DND-41 (cell line): ENCODE measurements at regions not wholly inside any gene's neighbourhood (a gene's known extent, or its start where the extent isn't known, plus 50 kb on each side); places are given as distances from the start of the nearest gene placed in this dataset.

Experiments
- ATAC-seq: fragments of 200-7000 bp; cut with Tn5 transposase; 3 replicates; pipeline ENCODE4 v1.9.1; 2021; ENCODE audit warnings: low read depth; ENCODE audit not compliant: insufficient read depth
- DNase-seq: peaks from one replicate; pipeline ENCODE4 v3.0.0-alpha.2; 2020
- H2AFZ ChIP-seq: 2 replicates; pipeline ENCODE4 v1.6.0; 2012; ENCODE audit warnings: low read depth, low read length
- H3K27ac ChIP-seq: 2 replicates; pipeline ENCODE4 v1.5.1; 2012; ENCODE audit warnings: low read length, inconsistent platforms
- H3K27me3 ChIP-seq: fragments of 200-600 bp; sonication (generic); 2 replicates; pipeline ENCODE4 v1.6.0; 2012; ENCODE audit warnings: low read length, mild to moderate bottlenecking, inconsistent platforms; ENCODE audit not compliant: insufficient read depth, poor library complexity
- H3K36me3 ChIP-seq: 2 replicates; pipeline ENCODE4 v1.5.1; 2012; ENCODE audit warnings: low read length, inconsistent platforms; ENCODE audit not compliant: insufficient read depth
- H3K4me1 ChIP-seq: 2 replicates; pipeline ENCODE4 v1.5.1; 2012; ENCODE audit warnings: mild to moderate bottlenecking, low read length; ENCODE audit not compliant: insufficient read depth
- H3K4me2 ChIP-seq: 2 replicates; pipeline ENCODE4 v1.6.0; 2012; ENCODE audit warnings: mild to moderate bottlenecking, moderate library complexity, low read length, inconsistent platforms; ENCODE audit not compliant: insufficient read depth
- H3K4me3 ChIP-seq, 2 experiments: fragments of 200-600 bp in 1 of 2; shearing (Covaris generic) in 1 of 2; 2 replicates each; pipeline ENCODE4 v1.5.1; 2012 to 2016; ENCODE audit warnings: inconsistent platforms in 2 of 2, low read length in 2 of 2, mild to moderate bottlenecking in 2 of 2, low read depth in 1 of 2, moderate library complexity in 1 of 2
- H3K79me2 ChIP-seq: 2 replicates; pipeline ENCODE4 v1.6.0; 2012; ENCODE audit warnings: low read length, inconsistent platforms; ENCODE audit not compliant: insufficient read depth
- H3K9ac ChIP-seq: 2 replicates; pipeline ENCODE4 v1.6.0; 2012; ENCODE audit warnings: low read depth, mild to moderate bottlenecking, inconsistent platforms, low read length, moderate library complexity
- H3K9me3 ChIP-seq: 2 replicates; pipeline ENCODE4 v1.5.1; 2012; ENCODE audit warnings: low read length, moderate library complexity, mild to moderate bottlenecking, inconsistent platforms; ENCODE audit not compliant: insufficient read depth, severe bottlenecking
- H4K20me1 ChIP-seq: 2 replicates; pipeline ENCODE4 v1.6.0; 2012; ENCODE audit warnings: low read length; ENCODE audit not compliant: insufficient read depth
- EZH2 ChIP-seq: IDR thresholded peaks from 3 replicates; pipeline ENCODE4 v1.6.1; 2012; ENCODE audit warnings: borderline replicate concordance, low read depth, mild to moderate bottlenecking, moderate library complexity, low read length, inconsistent platforms; ENCODE audit not compliant: severe bottlenecking
- TF ChIP-seq, protein P1 (sequence below): IDR thresholded peaks from 2 replicates; pipeline ENCODE4 v1.5.1; 2012; ENCODE audit warnings: borderline replicate concordance, low read length, moderate library complexity, mild to moderate bottlenecking; ENCODE audit not compliant: poor library complexity, severe bottlenecking; ENCODE audit errors: extremely low read depth

DNA sequence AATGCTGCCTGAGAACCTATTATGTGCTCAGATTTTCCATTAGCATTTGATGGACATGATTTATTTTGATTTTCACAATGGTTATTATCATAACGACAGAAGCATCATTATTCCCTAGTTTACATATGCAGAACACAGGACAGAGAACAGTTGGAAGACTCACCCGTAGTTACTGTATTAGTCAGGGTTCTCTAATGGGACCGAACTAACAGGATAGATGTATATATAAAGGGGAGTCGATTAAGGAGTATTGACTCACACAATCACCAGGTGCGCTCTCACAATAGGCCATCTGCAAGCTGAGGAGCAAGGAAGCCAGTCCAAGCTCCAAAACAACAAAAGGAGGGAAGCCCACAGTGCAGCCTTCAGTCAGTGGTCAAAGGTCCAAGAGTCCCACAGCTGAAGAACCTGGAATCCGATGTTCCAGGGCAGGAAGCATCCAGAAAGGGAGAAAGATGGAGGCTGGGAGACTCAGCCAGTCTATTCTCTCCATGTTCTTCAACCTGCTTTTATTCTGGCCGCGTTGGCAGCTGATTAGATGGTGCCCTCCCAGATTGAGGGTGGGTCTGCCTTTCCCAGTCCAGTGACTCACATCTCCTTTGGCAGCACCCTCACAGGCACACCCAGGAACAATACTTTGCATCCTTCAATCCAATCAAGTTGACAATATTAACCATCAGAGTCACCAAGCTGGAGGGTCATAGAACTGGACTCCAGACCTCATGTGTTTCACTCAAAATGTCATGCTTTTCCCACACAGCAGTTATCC, 92.7 kb upstream of the XYLT1 start:
- Histone ChIP-seq H3K79me2 (no peaks in the 10 kb centered on the region), H3K36me3 (no peaks in the 10 kb centered on the region), H3K27me3 (no peaks in the 10 kb centered on the region), H3K4me1 (no peaks in the 10 kb centered on the region), H3K27ac (no peak overlapping the region), H3K4me3 (no peak overlapping the region), H3K4me2 (no peak overlapping the region), H3K9me3 (no peaks in the 10 kb centered on the region), H2AFZ (no peak overlapping the region), H4K20me1 (no peaks in the 10 kb centered on the region; the same call in 1 of the 2 replicates), H3K9ac (no peak overlapping the region)
- ATAC-seq: no peak
- no peak for TF ChIP-seq EZH2
- TF ChIP-seq, protein P1, sequence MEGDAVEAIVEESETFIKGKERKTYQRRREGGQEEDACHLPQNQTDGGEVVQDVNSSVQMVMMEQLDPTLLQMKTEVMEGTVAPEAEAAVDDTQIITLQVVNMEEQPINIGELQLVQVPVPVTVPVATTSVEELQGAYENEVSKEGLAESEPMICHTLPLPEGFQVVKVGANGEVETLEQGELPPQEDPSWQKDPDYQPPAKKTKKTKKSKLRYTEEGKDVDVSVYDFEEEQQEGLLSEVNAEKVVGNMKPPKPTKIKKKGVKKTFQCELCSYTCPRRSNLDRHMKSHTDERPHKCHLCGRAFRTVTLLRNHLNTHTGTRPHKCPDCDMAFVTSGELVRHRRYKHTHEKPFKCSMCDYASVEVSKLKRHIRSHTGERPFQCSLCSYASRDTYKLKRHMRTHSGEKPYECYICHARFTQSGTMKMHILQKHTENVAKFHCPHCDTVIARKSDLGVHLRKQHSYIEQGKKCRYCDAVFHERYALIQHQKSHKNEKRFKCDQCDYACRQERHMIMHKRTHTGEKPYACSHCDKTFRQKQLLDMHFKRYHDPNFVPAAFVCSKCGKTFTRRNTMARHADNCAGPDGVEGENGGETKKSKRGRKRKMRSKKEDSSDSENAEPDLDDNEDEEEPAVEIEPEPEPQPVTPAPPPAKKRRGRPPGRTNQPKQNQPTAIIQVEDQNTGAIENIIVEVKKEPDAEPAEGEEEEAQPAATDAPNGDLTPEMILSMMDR: no peak
- no peak for DNase-seq

DNA sequence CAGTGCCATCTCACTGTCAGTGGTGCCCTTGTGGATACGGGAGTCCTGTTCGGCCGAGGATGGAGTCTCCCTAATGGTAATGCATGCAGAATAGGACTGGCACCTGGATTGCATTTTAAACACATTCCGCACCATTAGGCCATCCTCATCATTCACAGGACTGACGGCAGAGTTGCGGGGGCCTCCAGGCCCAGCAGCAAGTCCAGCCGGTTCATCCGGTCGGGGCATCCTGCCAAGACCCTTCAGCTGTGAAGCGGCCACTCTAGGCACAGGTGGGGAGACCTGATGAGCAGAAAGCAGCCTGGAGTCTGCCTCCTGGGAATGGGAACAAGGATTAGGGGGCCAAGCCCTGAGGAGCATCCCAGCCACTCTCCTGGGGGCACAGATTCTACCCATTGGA, 90.3 kb upstream of the XYLT1 start:
- ATAC-seq: no peak
- no peaks in the 10 kb centered on the region for H3K9me3 ChIP-seq
- no peak overlapping the region for H3K9ac ChIP-seq
- H3K36me3 ChIP-seq: no peaks in the 10 kb centered on the region
- no peaks in the 10 kb centered on the region for H3K79me2 ChIP-seq
- no peak overlapping the region for H3K27ac ChIP-seq
- H3K4me1 ChIP-seq: no peaks in the 10 kb centered on the region
- no peaks in the 10 kb centered on the region; the same call in 1 of the 2 replicates for H4K20me1 ChIP-seq
- no peak overlapping the region for H3K4me3 ChIP-seq
- no peak for DNase-seq
- no peaks in the 10 kb centered on the region for H3K27me3 ChIP-seq
- no peak overlapping the region for H2AFZ ChIP-seq
- TF ChIP-seq, protein P1: no peak
- no peak for TF ChIP-seq EZH2
- no peak overlapping the region for H3K4me2 ChIP-seq

DNA sequence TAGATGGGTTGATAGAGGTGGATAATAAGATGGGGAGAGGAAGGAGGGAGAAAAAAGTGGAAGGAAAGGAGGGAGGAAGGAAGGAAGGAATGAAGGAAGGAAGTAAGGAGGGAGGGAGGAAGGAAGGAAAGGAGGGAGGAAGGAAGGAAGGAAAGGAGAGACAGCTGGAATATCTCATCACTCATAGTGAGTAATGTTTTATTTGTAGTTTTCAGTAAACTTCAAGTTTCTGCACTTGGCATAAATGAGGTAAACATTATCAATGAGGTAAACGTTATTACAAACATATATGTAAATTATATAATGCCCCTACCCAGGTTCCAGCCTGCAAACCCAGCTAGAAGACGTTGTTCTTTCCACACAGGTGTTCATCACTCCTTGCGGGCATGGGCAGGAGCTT, 89.8 kb upstream of the XYLT1 start:
- DNase-seq (no peak), ATAC-seq (no peak)
- Histone ChIP-seq H3K9me3 (no peaks in the 10 kb centered on the region), H3K4me1 (no peaks in the 10 kb centered on the region), H4K20me1 (no peaks in the 10 kb centered on the region; the same call in 1 of the 2 replicates), H3K27ac (no peak overlapping the region), H3K79me2 (no peaks in the 10 kb centered on the region), H3K4me2 (no peak overlapping the region), H3K27me3 (no peaks in the 10 kb centered on the region), H3K4me3 (no peak overlapping the region), H2AFZ (no peak overlapping the region), H3K36me3 (no peaks in the 10 kb centered on the region), H3K9ac (no peak overlapping the region)
- no peak for TF ChIP-seq EZH2
- TF ChIP-seq, protein P1: no peak
